Transverse colon (tissue), 4 donors: ENCODE measurements at regions not wholly inside any gene's neighbourhood (a gene's known extent, or its start where the extent isn't known, plus 50 kb on each side); places are given as distances from the start of the nearest gene placed in this dataset.

Experiments used
- EP300 ChIP-seq: sonication (generic); formaldehyde crosslinking; IDR thresholded peaks from one replicate; pipeline ENCODE4 v1.6.1; 2017; ENCODE audit warnings: antibody characterized with exemption, low read depth
- POLR2A ChIP-seq: fragments of 450-650 bp; IDR thresholded peaks from one replicate; pipeline ENCODE4 v1.6.1; 2016; ENCODE audit warnings: antibody characterized with exemption, mild to moderate bottlenecking, moderate library complexity
- POLR2AphosphoS5 ChIP-seq, 3 donors: sonication (generic); formaldehyde crosslinking; IDR thresholded peaks; one replicate each; pipeline ENCODE4 v1.6.1; 2016; ENCODE audit warnings: antibody characterized with exemption in 3 of 3
- TF ChIP-seq, protein P1 (sequence below), 5 experiments: fragments of 200-600 bp in 3 of 5; fragments of 450-650 bp in 2 of 5; sonication (generic) in 3 of 5; IDR thresholded peaks; 1 replicate in 2 of 5; 2 replicates in 3 of 5; pipeline ENCODE4 v1.5.1; 2016 to 2017; ENCODE audit warnings: antibody characterized with exemption in 5 of 5, inconsistent platforms in 3 of 5, mild to moderate bottlenecking in 2 of 5, moderate library complexity in 1 of 5

GRCh38 chr14:30420515-30420914 lies 138.4 kb upstream of the G2E3 start:
- TF ChIP-seq, protein P1, sequence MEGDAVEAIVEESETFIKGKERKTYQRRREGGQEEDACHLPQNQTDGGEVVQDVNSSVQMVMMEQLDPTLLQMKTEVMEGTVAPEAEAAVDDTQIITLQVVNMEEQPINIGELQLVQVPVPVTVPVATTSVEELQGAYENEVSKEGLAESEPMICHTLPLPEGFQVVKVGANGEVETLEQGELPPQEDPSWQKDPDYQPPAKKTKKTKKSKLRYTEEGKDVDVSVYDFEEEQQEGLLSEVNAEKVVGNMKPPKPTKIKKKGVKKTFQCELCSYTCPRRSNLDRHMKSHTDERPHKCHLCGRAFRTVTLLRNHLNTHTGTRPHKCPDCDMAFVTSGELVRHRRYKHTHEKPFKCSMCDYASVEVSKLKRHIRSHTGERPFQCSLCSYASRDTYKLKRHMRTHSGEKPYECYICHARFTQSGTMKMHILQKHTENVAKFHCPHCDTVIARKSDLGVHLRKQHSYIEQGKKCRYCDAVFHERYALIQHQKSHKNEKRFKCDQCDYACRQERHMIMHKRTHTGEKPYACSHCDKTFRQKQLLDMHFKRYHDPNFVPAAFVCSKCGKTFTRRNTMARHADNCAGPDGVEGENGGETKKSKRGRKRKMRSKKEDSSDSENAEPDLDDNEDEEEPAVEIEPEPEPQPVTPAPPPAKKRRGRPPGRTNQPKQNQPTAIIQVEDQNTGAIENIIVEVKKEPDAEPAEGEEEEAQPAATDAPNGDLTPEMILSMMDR (IDR thresholded peaks at IDR 0.05) = no peak
- TF ChIP-seq POLR2A = no peak
- TF ChIP-seq POLR2AphosphoS5 (IDR thresholded peaks at IDR 0.05) = no peak
- no peak for TF ChIP-seq EP300
